Lung (tissue), 11 donors: ENCODE measurements at regions not wholly inside any gene's neighbourhood (a gene's known extent, or its start where the extent isn't known, plus 50 kb on each side); places are given as distances from the start of the nearest gene placed in this dataset.

Experiments used
- ATAC-seq: fragments of 200-7000 bp; cut with Tn5 transposase; one replicate; pipeline ENCODE4 v1.9.1; 2020; ENCODE audit warnings: moderate number of reproducible peaks; ENCODE audit not compliant: insufficient read depth, low FRiP score
- DNase-seq, 3 donors: peaks; one replicate each; pipeline ENCODE4 v3.0.0-alpha.2; 2013 to 2017
- H3K27ac ChIP-seq, 2 donors: one replicate each; pipeline ENCODE4 v1.5.1; 2013; ENCODE audit warnings: mild to moderate bottlenecking in 2 of 2, moderate library complexity in 2 of 2, control low read depth in 1 of 2, inconsistent platforms in 1 of 2, low read depth in 1 of 2, low read length in 1 of 2
- H3K27me3 ChIP-seq, 3 donors: one replicate each; pipeline ENCODE4 v1.5.1; 2013; ENCODE audit warnings: low read length in 2 of 3; ENCODE audit not compliant: control insufficient read depth in 3 of 3, insufficient read depth in 3 of 3
- H3K36me3 ChIP-seq, 4 donors: one replicate each; pipeline ENCODE4 v1.5.1; 2013; ENCODE audit warnings: low read length in 4 of 4, mild to moderate bottlenecking in 1 of 4, moderate library complexity in 1 of 4; ENCODE audit not compliant: control insufficient read depth in 4 of 4, insufficient read depth in 4 of 4
- H3K4me1 ChIP-seq, 5 donors: one replicate each; pipeline ENCODE4 v1.5.1; 2013; ENCODE audit warnings: low read length in 5 of 5, mild to moderate bottlenecking in 2 of 5, moderate library complexity in 1 of 5; ENCODE audit not compliant: control insufficient read depth in 5 of 5, insufficient read depth in 5 of 5
- H3K4me3 ChIP-seq: one replicate; pipeline ENCODE4 v1.5.1; 2013; ENCODE audit warnings: mild to moderate bottlenecking, control low read depth, moderate library complexity
- H3K9ac ChIP-seq, 2 donors: one replicate each; pipeline ENCODE4 v1.5.1; 2013; ENCODE audit warnings: low read length in 2 of 2, control low read depth in 1 of 2; ENCODE audit not compliant: insufficient read depth in 1 of 2
- H3K9me3 ChIP-seq, 4 donors: one replicate each; pipeline ENCODE4 v1.5.1; 2013; ENCODE audit warnings: low read length in 3 of 4, mild to moderate bottlenecking in 1 of 4, moderate library complexity in 1 of 4; ENCODE audit not compliant: control insufficient read depth in 4 of 4, insufficient read depth in 3 of 4
- WGBS, 2 donors: extraction: QIAGEN DNeasy Blood & Tissue Kit; methylation state at CpG; one replicate each; pipeline ENCODE4 v1.1.7; 2013; 5-methylcytosine and 5-hydroxymethylcytosine counted together
- TF ChIP-seq, protein P1 (sequence below): IDR thresholded peaks from 2 replicates; pipeline ENCODE4 v1.5.1; 2012; ENCODE audit warnings: mild to moderate bottlenecking; ENCODE audit errors: control extremely low read depth, extremely low read depth
- donor health status: control.
- donor health status: control.
- donor health status: Bipolar disorder and iron deficiency.
- donor health status: healthy.
- donor health status: DM: yes; HTN: yes; CAD: no.

- TF ChIP-seq, protein P1, sequence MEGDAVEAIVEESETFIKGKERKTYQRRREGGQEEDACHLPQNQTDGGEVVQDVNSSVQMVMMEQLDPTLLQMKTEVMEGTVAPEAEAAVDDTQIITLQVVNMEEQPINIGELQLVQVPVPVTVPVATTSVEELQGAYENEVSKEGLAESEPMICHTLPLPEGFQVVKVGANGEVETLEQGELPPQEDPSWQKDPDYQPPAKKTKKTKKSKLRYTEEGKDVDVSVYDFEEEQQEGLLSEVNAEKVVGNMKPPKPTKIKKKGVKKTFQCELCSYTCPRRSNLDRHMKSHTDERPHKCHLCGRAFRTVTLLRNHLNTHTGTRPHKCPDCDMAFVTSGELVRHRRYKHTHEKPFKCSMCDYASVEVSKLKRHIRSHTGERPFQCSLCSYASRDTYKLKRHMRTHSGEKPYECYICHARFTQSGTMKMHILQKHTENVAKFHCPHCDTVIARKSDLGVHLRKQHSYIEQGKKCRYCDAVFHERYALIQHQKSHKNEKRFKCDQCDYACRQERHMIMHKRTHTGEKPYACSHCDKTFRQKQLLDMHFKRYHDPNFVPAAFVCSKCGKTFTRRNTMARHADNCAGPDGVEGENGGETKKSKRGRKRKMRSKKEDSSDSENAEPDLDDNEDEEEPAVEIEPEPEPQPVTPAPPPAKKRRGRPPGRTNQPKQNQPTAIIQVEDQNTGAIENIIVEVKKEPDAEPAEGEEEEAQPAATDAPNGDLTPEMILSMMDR = no peak
- 48 to 51% methylated on average over 4 of the region's 4 CpGs for WGBS, 2 donors
- Histone ChIP-seq H3K9ac (no peak overlapping the region), H3K27ac (no peak overlapping the region), H3K4me1 (no peaks in the 10 kb centered on the region), H3K4me3 (no peak overlapping the region), H3K27me3 (no peaks in the 10 kb centered on the region), H3K9me3 (no peaks in the 10 kb centered on the region), H3K36me3 (no peaks in the 10 kb centered on the region)
- peak in 1 of 3 donors; percentile 10 for DNase-seq
- peak; percentile 41 for ATAC-seq
Measured at GRCh38 chr2:155633887-155634570, 698.5 kb downstream of the NR4A2 start.

- Histone ChIP-seq H3K9me3 (no peaks in the 10 kb centered on the region), H3K4me1 (no peaks in the 10 kb centered on the region), H3K4me3 (no peak overlapping the region), H3K36me3 (no peaks in the 10 kb centered on the region), H3K27me3 (no peaks in the 10 kb centered on the region), H3K27ac (no peak overlapping the region), H3K9ac (no peak overlapping the region)
- DNase-seq (no peak), ATAC-seq (no peak)
- 56 to 62% methylated on average over 4 of the region's 4 CpGs for WGBS, 2 donors
- TF ChIP-seq, protein P1 = no peak
Measured at GRCh38 chr2:155633060-155633839, 699.3 kb downstream of the NR4A2 start.

GRCh38 chr2:155630760-155631159, 701.8 kb downstream of the NR4A2 start:
- Histone ChIP-seq H3K27me3 (no peaks in the 10 kb centered on the region), H3K36me3 (no peaks in the 10 kb centered on the region), H3K4me1 (no peaks in the 10 kb centered on the region), H3K27ac (no peak overlapping the region), H3K9me3 (no peaks in the 10 kb centered on the region), H3K4me3 (no peak overlapping the region), H3K9ac (no peak overlapping the region)
- DNase-seq (no peak), ATAC-seq (no peak)
- 75 to 80% methylated on average over 5 of the region's 5 CpGs for WGBS, 2 donors
- TF ChIP-seq, protein P1 = no peak
